ENCODE measurements at regions not wholly inside any gene's neighbourhood (a gene's known extent, or its start where the extent isn't known, plus 50 kb on each side); places are given as distances from the start of the nearest gene placed in this dataset.
A peak's percentile ranks its signal among the peaks of the same experiment; 100 is the strongest.
"Not testable (repeated sequence)": the region's sequence is repeated elsewhere in the genome, so short reads cannot be mapped to it uniquely, and the experiment has no call there.

DNA sequence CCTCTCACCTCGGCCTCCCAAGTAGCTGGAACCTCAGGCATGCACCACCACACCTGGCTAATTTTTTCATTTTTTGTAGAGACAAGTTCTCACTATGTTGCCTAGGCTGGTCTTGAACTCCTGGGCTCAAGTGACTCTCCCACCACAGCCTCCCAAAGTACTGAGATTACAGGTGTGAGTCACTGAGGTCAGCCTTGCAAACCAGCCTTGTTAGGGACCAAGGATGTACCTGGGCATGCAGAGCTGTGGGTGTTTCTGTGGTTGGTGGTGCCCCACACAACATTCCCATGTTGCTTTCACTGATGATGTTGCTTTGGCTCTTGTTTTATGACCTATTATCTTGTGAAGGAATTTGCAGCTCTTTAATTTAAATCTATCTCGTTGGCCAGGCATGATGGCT, 54.8 kb downstream of the OTUD1 start:
- peak; percentile 31 for DNase-seq

DNA sequence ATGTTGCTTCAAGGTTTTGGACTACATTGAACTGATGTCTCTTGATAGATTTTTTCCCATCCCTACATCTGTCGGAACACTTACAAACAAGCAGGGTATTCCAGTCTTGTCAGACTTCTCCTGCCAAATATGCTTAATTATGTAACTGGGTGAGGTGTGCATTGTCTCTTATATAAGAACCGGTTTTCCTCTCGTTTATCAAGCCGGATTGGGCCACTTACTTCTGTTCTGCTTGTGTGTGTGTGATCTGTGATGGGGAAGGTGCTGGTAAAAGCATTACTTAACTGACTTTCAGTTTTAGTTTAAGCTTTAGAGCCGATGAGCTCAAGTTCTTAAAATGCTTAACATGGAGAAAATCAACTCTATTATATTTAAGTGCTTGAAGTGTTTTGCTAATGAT, 57.9 kb downstream of the OTUD1 start:
- no peak for DNase-seq

DNA sequence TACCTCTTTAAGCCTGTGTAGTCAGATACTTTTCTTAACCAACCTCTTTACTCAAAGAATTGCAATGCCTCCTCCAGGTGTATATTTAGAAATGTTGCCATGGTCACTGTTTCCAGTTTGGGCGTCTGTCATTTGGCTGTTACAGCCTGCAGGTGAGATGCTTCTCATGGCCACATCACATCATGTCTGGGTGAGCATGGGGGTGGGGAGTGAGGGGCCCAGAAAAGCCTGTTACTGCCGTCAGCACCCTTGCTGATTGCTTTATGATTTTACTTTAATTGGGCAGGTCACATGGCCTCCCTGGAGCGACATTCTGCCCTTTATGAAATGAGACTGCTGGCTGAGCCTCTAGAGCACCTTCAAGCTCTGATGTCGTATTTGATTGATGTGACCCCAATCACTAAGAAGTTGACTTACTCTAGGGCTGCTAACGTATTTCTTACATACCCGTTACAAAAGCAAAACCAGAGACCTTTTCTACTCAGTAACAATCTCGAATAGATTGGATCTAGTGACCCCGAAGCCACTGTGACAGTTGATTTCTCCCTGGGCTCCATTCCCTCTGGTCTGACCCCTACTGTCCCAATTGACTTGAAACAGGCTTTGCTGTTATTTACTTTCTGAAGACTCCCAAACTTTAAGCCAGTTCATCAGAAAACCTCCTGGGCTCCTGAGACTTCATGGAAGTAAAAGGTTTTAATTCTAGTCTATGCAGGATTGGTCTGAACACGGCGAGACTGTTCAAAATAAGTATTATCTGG, 60.7 kb downstream of the OTUD1 start:
- DNase-seq = no peak

DNA sequence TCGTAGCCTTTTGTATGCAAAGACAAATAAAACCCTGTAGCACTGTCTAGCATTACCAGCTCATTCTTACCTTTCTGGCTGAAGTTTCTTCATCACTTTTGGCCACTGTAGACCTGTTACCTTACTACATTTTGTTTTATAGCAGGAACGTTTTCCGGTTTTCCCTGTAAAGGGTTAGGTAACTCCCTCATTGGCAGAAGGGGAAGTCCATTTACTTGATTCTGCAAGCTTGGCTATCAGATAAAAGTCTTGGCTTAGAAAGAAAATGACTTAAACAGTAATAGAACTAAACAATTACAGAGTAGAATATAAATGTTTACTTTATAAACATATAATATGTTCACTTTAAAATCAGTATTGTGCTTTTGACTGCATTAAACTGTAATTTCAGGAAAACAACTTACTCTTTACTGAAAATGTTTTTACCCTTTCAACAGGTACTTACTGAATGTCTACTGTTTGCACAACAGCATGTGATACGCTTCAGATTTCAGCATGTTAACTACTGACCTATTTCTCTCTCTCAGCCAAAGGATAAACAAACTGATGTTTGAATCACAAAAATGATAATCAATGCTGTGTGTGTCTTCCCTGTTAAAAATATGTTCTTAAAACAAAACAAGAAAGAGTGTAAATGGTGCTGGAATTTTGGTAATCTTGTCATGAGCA, 67.1 kb downstream of the OTUD1 start:
- no peak for DNase-seq

DNA sequence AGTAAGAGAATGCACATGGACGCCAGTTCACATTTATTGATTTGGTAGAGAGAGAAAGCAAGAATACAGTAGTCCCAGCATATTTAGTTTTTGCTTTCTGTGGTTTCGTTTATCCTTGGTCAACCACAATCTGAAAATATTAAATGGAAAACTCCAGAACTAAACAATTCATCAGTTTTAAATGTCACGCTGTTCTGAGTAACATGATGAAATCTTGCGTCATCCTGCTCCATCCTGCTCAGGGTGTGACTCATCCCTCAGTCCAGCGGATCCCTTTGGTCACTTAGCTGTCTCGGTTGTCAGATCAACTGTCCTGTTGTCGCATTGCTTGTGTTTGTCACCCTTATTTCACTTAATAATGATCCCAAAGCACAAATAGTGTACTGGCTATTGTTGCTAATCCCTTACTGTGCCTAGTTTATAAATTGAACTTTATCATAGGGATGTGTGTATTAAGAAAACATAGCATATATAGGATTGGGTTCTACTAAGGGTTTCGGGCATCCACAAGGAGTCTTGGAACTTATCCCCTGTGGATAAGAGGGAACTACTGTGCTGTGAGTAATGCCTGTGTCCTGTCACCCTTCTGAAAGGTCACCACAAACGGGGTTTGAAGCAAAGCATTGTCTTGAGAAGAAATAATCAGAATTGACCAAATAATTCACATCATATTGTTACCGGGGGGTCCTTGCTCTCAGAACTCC, 73.6 kb downstream of the OTUD1 start:
- no peak for DNase-seq

DNA sequence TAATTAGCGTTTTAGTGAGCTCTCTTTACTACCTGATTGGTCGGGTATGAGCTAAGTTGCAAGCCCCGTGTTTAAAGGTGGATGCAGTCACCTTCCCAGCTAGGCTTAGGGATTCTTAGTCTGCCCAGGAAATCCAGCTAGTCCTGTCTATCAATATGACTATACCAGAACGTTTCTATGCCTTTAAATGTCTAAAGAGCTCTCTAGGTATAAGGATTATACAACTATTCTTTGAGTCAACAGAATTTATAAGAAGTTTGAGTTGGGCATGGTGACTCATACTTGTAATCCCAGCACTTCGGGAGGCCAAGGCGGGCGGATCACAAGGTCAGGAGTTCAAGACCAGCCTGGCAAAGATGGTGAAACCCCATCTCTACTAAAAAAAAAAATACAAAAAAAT, 74.7 kb downstream of the OTUD1 start:
- not testable (repeated sequence) for DNase-seq

DNA sequence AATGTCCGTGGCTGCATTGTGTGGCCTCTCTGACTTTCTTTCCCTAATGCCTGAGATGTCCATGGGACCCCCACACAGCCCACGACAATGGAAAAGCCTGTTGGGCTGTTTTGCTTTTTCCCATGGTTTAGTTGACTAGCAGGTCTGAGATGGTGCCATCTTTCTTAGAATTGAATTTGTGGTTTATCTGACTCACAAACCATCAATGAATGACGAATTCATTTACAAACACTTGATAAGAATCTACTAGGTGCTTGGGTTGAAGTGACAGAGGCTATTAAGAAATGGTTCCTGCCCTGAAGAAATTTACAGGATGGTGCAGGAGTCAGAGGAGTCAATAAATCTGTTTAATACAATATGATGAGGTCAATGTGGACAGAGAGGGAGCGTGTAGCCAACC, 75.4 kb downstream of the OTUD1 start:
- no peak for DNase-seq

DNA sequence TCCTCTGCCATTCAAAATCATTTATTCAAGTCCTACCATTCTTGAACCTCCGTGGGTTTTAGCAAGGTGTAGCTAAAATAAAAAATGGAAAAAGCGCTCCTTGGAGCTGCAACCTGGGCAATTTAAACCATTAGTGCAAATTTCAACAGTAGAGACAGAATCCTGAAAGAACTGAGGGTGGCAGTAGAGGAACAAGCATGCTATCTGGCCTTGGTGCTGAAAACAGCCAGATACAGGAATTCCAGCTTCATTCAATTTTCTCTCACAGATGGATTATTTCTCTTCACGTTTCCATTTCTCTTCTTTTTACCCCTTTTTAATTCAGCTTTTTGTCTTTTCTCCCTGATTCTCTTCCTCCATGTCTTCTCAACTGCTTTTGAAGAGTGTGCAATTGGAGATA, 77.7 kb downstream of the OTUD1 start:
- no peak for DNase-seq

DNA sequence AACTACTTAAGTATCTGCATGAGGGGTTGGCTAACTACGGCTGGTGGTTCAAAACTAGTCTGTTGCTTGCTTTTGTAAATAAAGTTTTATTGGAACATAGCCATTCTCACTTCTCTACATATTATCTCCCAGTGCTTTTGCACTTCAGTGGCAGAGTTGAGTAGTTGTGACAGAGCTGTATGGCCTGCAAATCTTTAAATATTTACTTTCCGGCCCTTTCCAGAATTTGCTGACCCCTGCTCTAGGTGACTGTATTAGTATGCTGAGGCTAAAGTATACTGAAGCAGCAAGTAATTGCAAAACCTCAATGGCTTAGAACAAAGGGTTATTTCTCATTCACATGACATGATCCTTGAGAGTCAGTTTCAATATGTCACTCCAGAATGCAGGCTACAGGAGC, 78.3 kb downstream of the OTUD1 start:
- no peak for DNase-seq

DNA sequence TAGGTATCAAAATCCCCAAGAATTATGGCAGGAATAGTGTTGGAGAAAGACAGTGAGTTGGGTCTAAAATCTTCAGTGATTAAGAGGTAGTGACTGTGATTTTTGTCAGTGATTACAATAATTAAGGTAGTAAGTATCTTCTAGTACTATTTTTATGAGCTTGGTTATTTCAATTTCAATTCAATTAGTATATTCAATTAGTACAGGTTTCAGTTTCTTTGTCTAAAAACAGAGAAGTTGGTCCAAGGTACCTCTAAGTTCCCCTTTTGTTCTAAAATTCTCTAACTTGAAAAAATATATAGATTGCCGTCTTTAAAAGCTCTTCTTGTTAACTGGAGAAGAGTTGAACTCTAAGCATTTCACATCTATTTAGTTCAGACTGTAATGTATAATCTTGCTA, 82.9 kb downstream of the OTUD1 start:
- no peak for DNase-seq

DNA sequence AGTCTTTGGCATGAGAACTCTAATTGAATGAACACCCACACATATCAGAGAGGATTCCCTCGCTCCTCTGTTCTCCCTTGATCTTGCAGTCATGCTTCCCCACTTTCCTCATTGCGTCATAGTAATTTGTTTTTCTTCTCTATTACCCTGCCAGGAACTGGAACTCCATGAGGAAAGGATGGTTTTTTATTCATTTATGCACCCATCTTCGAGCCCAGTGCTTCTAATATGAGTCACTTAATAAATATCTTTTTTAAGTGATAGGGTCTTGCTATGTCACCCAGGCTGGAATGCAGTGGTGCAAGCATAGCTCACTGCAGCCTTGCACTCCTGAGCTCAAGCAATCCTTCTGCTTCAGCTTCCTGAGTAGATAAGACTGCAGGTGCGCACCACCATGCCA, 83.5 kb downstream of the OTUD1 start:
- DNase-seq = no peak

DNA sequence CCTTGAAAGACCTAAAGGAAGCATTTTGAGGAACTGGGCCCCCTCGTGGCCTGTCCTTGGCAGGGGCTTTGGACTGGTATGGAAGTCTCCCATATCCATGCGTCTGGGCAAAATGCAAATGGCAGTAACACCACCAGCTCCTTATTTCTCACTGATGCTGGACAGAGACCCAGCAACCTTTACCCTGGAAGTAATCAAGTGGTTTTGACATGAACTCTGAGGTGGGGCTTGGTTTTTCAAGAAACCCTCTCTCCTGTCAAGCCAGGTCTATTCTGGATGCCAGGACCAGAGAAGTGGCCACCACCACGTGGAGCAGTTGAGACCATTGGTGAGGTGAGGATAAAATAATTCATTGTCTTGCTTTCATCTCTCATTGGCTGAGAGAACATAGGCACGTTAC, 84.4 kb downstream of the OTUD1 start:
- DNase-seq = no peak

DNA sequence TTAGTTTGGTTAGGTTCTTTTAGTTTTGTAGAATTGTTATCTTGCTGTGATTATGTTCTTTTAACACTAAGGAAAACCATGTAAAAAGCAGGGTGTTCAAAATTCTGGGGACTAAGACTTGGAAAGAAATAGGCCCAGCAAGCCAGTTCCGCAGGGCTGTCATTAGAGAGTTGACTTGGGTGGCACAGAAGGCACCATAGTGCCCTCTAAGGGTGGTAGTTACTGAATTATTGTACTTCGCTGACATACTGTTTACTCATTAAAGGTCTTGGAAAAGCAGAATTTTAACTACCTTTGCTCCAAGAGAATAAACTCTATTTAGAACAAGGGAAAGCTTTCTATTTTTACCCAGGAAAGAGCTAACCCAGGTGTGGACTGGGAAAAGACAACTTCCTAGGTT, 86.5 kb downstream of the OTUD1 start:
- no peak for DNase-seq

DNA sequence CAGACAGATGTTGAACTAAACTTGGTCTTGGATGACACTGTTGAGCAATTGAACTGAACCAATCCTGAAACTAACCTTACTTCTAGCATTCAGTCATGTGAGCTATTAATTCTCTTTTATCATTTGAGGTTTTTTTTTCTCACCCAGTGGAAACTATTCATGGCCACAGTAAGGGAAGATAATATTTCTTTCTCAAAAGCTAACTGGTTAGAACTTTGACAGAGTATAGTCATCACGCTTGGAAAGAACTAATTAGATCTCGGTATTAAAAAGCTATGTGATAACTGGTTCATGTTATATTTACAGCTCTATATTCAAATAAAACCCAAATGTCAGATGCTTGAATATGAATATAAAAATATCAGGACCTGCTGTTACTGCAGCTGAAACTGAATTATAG, 89.5 kb downstream of the OTUD1 start:
- DNase-seq = no peak

DNA sequence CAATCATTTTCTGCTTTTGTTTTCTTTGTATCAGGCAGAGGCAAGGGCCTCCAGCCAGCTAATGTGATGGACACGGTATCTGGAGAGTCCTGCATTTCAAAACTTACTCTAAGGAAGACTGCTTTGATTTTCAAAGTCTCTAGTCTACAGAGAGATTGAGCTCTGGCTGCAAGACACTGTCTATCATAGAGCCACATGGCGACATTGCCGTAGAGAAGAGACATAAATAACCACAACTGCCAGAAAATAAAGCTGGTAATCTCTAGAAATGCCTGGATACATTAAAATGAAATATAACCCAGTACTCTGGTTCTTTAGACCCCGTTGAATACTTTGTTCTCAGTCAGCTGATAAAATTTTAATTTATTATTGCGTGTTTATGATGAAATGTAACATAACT, 90.8 kb downstream of the OTUD1 start:
- no peak for DNase-seq

DNA sequence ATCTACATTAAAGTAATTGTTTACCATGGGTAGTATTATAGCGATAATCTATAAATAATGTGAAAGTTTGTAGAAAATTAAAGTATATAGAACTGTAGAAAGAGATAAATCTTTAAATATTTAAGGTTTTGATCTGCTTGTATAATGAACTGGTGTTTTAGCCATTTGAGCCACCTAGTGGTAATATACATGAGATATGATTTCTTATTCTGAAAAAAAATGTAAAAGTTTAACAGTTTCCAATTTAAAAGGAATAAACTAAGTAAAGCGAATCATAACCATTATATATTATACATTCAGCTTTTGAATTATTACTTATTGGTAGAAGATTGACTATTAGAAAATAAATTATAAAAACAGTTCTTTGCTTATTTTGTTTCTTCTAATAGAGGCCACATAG, 91.2 kb downstream of the OTUD1 start:
- no peak for DNase-seq

DNA sequence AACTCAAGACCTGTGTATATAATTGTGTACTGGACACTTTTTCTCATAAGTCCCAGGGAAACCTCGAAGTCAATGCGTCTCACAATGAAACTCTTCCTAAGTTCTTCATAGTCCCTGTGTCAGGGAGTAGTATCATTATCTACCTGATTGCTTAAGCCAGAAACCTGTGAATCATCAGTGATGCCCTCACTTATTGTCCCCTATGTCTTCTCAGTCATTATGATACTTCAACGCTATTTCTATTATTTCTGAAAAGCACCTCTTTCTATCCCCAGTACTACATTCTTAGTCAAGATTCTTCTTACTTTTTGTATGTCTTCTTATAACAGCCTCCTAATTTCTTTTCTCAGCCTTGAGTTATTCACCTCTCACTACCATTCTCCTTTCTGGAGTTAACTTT, 94.3 kb downstream of the OTUD1 start:
- DNase-seq = no peak

DNA sequence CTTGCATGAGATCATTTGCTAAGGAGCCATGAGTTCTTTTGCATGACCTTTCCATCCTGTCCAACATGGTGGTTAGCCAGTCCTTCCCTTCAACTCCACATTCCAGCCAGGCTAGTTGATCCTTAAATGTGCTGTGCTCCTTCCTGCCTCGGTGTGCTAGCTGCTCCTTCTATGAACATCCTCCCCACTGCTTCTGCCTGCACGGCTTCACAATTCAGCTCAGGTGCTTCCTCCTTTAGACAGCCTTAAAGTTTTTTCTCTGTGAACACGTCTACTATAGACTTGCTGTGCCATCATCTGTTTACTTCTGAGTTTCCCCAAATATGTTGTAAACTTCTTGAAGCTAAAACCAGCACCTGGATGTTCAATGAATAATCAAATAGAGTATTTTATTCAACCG, 95.5 kb downstream of the OTUD1 start:
- DNase-seq = no peak

DNA sequence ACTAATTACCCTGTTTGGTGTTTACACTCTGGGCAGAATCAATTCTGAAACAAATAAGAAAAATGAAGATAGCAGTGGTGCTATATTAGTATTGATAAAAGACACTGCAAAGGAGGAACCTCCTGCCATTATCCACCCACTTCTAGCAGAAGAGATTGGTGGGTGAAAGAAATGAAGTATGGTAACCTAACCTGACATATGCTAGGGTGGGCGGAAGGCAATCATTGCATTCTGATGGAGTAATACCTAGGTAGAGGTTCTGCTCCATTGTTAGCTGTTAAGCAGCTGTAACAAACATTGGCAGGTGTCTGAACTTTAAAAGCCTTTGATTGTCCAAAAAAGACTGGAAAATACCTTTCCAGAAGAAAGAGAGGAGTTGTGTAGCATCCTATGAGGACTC, 95.9 kb downstream of the OTUD1 start:
- no peak for DNase-seq

DNA sequence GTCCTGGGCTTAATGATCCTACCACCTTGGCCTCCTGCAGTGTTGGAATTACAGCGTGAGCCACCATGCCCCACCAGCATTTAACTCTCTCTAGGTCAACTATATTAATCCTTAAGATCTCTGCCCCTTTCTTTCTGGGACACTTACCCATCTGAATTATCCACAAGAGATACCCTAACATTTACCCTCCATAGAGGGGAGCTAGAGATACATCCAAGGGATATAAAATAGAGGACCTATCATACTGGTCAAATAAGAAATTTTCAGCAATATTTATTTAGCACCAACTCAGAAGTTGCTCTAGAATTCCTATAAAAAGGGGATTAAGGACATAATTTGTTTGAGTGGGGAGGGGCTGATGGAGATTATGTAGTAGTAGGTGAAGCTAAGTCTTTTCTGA, 96.5 kb downstream of the OTUD1 start:
- no peak for DNase-seq

DNA sequence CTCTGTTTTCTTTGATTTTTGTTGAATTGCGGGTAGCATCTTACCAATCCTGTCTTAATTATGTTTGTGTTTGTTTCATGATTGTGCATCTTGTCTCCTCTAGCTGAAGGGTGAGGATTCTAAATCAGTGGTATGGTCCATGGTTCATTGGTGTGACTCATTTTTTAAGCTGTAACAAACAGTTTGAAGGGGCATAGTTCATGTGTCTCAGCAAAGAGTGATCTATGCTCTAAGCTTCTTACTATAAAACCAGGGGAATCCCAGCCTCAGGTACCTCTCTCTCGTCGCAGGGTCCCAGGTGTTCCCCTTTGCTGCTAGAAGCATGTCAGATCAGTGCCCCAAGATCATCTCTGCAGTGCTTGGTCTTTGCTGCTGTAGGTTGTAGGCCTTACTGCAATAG, 100.1 kb downstream of the OTUD1 start:
- no peak for DNase-seq

DNA sequence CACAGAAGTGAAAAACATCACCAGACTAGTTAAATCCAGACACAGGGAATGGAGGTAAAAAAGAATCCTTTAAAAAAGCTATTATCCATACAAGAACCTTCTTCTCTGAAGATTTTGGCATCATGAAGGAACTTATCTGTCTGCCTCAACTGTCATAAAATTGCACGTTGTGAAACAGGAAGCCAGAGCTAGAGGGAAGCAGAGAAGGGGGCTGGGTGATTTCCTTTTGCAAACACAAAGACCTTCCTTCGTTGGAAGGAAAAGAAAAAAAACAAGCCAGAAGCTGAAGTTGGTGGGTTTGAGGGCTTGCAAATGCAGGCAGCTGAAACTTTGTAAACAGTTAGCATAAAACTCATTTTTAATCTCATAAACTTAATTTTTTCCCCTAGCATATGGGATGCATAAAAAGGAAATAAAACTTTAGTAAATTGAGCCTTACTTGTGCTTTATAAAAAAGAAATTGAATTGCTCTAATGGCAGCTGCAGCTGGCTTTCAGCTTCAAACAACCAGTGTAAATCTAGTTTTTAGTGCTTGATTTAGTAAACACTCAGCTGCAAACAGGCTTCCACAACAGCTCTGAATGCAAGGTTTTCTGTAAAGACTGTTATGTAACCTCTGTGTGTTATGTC, 101.6 kb downstream of the OTUD1 start:
- no peak for DNase-seq

DNA sequence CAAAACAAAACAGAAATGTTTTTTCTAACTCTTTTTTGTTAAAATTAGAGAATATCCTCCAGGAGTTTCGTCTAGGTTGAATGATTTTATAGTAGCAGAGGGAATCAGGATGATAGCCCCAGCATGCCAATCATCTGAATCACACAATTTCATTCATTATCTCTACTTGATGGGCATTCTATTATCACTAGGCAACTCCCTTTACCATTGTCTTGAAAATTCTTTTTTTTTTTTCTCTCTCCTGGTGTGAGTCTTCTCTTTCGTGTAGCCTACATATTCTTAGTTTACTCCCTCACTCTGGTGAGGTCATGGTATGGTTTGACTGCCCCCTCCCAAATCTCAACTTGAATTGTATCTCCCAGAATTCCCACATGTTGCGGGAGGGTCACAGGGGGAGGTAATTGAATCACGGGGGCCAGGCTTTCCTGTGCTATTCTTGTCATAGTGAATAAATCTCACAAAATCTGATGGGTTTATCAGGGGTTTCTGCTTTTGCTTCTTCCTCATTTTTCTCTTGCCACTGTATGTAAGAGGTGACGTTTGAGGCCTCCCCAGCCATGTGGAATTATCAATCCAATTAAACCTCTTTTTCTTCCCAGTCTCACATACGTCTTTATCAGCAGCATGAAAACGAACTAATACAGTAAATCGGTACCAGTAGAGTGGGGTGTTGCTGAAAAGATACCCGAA, 105.0 kb downstream of the OTUD1 start:
- DNase-seq = no peak
